C4-2B (cell line): ENCODE measurements at regions not wholly inside any gene's neighbourhood (a gene's known extent, or its start where the extent isn't known, plus 50 kb on each side); places are given as distances from the start of the nearest gene placed in this dataset.
"Not testable (repeated sequence)": the region's sequence is repeated elsewhere in the genome, so short reads cannot be mapped to it uniquely, and the experiment has no call there.

Experiments used
- H3K27ac ChIP-seq: fragments of 450-650 bp; 2 replicates; pipeline ENCODE4 v1.5.1; 2017
- ZFX ChIP-seq: fragments of 450-650 bp; IDR thresholded peaks from 2 replicates; pipeline ENCODE4 v1.6.1; 2017
- TF ChIP-seq, protein P1 (sequence below): fragments of 450-650 bp; conservative IDR thresholded peaks from 2 replicates; pipeline ENCODE4 v1.5.1; 2017; ENCODE audit warnings: mild to moderate bottlenecking

DNA sequence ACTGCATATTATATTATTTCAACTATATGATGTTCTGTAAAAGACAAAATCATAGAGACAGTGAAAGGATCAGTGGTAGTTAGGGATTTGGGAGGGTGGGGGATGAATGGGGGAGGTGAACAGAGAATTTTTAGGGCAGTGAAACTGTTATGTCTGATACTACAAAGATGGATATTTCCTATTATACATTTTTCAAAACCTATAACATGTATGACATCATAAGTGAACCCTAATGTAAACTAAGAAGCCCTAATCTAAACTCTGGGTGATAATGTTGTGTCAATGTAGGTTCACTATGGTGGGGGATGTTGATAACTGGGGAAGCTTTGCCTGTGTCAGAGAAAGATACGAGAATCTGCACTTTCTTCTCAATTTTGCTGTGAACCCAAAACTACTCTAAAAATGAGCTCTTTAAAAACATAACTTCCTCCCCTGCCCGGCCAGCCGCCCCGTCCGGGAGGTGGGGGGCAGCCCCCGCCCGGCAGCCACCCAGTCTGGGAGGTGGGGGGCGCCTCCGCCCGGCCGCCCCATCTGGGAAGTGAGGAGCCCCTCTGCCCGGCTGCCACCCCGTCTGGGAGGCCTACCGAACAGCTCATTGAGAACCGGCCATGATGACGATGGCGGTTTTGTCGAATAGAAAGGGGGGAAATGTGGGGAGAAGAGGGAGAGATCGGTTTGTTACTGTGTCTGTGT, 234.4 kb downstream of the RPIA start:
- TF ChIP-seq ZFX, result no peak
- TF ChIP-seq, protein P1, sequence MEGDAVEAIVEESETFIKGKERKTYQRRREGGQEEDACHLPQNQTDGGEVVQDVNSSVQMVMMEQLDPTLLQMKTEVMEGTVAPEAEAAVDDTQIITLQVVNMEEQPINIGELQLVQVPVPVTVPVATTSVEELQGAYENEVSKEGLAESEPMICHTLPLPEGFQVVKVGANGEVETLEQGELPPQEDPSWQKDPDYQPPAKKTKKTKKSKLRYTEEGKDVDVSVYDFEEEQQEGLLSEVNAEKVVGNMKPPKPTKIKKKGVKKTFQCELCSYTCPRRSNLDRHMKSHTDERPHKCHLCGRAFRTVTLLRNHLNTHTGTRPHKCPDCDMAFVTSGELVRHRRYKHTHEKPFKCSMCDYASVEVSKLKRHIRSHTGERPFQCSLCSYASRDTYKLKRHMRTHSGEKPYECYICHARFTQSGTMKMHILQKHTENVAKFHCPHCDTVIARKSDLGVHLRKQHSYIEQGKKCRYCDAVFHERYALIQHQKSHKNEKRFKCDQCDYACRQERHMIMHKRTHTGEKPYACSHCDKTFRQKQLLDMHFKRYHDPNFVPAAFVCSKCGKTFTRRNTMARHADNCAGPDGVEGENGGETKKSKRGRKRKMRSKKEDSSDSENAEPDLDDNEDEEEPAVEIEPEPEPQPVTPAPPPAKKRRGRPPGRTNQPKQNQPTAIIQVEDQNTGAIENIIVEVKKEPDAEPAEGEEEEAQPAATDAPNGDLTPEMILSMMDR, result no peak
- H3K27ac ChIP-seq, result no peak overlapping the region

- TF ChIP-seq, protein P1, result no peak
- no peak for TF ChIP-seq ZFX
Measured at GRCh38 chr2:88927128-88927527, 235.7 kb downstream of the RPIA start.

DNA sequence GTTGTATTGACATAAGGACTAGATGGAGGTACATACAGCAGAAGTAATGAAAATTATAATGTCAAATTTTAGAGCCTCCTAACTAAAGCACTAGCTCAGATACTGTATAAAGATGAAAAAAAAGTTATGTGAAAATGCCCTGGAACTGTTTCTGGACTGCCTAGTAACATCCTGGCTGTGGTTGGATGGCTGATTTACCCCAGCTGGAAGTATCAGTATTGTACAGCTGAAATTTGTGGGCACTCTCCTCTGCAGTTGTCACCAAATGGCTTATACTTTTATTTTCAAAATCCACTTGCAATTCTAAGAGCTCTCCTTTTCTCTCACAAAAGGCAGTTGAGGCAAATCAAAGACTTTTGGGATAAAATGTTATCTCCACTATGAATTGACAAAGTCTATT, 239.2 kb downstream of the RPIA start:
- TF ChIP-seq, protein P1, result no peak
- TF ChIP-seq ZFX, result no peak
- H3K27ac ChIP-seq, result no peak overlapping the region

More at GRCh38 chr2:88927128-88927527, 235.7 kb downstream of the RPIA start:
- H3K27ac ChIP-seq, result no peak overlapping the region

GRCh38 chr2:88932686-88933085, 241.2 kb downstream of the RPIA start:
- TF ChIP-seq, protein P1, result no peak
- no peak for TF ChIP-seq ZFX
- H3K27ac ChIP-seq, result no peak overlapping the region

GRCh38 chr2:88933091-88933490, 241.6 kb downstream of the RPIA start:
- no peak overlapping the region for H3K27ac ChIP-seq
- no peak for TF ChIP-seq ZFX
- TF ChIP-seq, protein P1, result no peak

DNA sequence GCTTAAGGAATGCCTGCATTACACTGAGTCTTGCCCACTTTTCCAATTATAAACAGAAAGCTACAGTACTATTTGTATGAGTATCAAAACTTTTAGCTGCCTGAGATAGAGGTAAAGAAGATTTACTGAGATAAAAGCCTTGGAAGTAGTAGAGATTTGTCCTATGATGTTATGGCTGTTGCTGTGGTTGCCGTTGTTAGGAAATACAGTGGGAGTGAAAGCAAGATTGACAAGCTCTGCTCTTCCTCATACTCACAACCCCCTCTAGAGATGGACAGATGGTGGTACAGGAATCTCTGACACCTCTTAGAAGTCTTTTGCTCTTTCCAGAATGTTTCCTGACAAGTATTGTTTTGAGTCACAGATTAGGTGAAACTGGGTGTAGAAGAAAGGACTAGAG, 242.5 kb downstream of the RPIA start:
- no peak for TF ChIP-seq ZFX
- TF ChIP-seq, protein P1, result peak; percentile 15
- no peak overlapping the region for H3K27ac ChIP-seq

GRCh38 chr2:88941178-88941577, 249.7 kb downstream of the RPIA start:
- TF ChIP-seq, protein P1, result peak; percentile 55

More at GRCh38 chr2:88941178-88941577, 249.7 kb downstream of the RPIA start:
- H3K27ac ChIP-seq, result not testable (repeated sequence)
